ENCODE measurements at regions not wholly inside any gene's neighbourhood (a gene's known extent, or its start where the extent isn't known, plus 50 kb on each side); places are given as distances from the start of the nearest gene placed in this dataset.
"Not testable (repeated sequence)": the region's sequence is repeated elsewhere in the genome, so short reads cannot be mapped to it uniquely, and the experiment has no call there.

- DNase-seq, result no peak
Observed at GRCh38 chr6:84862843-84863242, 98.4 kb upstream of the TBX18 start.

DNA sequence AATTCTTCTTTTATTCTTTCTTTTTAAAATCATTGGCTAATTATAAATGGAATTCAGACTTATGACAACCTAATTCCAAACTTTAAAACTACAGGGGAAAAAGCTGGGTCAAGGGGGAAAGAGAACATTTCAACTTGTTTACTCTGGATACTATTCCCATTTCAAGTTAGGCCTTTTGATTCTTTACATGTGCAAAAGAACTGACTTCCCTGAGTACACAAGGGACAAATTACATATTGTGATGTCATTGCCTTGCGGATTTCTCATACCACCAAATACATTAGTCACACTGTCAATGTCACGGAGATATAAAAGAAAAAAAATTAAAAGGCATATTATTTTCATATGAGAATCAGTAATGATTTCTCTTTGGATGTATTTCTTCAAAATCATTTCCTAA, 96.5 kb upstream of the TBX18 start:
- no peak for DNase-seq

GRCh38 chr6:84860509-84860908, 96.1 kb upstream of the TBX18 start:
- no peak for DNase-seq

GRCh38 chr6:84854811-84855400, 90.5 kb upstream of the TBX18 start:
- DNase-seq, result no peak

- DNase-seq, result no peak
Observed at GRCh38 chr6:84853901-84854300, 89.5 kb upstream of the TBX18 start.

DNA sequence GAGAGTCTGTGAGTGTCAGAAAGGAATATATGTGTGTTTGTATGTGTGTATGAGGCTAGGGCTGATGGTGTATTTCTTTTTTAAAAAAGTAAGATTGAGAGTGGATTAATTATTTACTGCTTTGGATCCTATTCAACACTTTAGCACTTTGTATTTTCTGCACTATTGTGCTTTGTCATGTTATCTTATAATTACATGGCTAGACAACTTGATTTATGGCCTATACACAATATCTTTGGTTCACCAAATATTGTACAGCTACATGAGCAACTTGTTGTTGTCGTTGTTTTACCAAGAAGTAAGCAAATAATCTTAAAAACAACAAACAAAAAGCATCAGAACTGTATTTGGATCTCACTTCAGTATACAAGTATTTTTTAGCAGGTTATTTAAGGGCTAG, 84.6 kb upstream of the TBX18 start:
- no peak for DNase-seq

DNA sequence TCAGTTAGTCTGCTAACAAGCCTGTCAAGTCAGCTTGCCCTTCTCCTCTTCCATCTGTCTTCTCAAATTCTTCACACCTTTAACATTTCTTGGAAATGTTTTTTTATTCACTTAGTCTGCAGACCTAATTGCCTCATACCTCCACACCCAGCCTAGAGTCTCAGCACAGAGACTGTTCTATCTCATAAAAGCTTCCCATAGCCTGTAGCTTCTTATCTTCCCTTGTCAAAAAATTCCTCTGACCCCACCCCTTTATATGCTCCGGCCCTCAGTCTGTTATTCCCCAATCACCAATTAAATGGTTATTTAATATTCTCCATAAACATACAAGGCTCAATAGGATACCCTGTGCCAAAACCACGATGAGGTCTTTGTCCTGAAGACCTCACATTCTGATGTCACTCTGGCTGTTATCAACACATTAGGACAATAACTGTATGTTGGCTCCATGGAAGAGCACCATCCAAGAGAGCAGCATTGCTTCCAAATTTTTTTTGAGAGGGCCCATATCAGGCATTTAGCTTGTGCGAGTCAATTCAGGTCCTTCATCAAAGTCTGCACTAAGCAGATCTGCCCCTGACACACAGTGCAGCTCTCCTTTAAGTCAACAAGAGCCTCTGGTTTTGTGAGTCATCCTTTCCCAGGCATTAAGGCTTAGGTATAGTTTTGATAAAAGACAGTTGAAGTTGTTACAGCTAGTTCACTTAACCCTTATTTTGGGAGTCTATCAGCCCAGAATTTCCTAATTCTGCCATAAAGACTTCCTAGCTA, 83.2 kb upstream of the TBX18 start:
- no peak for DNase-seq

DNA sequence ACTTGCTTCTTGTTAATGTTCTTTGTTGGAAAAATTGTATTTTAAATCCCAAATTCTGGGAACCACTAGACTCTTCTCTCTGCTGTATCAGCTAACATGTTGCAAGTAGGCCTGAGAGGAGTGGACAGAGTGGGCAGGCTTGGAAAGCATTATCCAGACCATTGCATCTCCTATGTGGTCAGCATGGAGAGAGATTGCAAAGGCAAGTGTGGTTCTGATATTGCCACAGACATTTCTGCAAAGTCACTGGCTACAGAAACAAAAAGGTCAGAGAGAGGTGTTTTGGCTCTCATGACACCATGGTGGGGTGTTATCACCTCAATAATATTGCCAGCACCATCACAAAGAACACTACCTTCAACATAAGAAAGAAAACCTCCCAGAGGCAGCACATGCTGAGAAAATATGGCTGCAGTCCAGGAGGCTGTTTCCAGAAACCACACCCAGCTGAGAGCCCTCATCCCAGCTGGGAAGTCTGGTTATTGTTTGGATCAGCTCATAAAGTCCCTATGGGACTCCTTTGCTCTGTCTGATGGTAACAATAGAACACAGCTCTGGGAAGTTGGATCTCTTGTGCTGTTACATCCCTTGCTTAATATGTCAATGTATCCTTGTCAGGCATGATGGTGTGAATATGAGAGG, 78.2 kb upstream of the TBX18 start:
- DNase-seq, result no peak

- DNase-seq, result not testable (repeated sequence)
Observed at GRCh38 chr6:84837068-84837866, 72.9 kb upstream of the TBX18 start.

GRCh38 chr6:84836366-84836765, 72.0 kb upstream of the TBX18 start:
- no peak for DNase-seq

- DNase-seq, result no peak
Observed at GRCh38 chr6:84835340-84835739, 70.9 kb upstream of the TBX18 start.

- DNase-seq, result not testable (repeated sequence)
Observed at GRCh38 chr6:84831924-84832323, 67.5 kb upstream of the TBX18 start.

GRCh38 chr6:84825461-84825860, 61.1 kb upstream of the TBX18 start:
- DNase-seq, result no peak

GRCh38 chr6:84821314-84821713, 56.9 kb upstream of the TBX18 start:
- not testable (repeated sequence) for DNase-seq

DNA sequence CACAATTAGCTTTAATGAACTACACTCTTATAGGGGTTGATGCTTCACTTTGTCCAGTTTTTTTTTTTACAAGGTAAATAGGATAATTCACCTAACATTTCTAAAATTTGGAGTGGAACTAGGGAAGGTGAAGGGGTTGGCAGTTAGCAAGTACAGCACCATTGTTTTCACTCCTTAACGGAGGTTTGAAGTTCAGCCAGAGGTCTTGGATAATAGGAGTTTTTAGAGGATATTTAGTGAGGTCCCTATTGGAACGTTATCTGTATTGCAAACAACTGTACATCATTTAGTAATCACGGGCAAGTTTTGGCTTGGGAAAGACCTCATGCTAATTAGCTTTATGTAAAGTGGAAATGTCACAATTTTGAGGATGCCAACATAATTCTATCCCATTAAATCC, 52.3 kb upstream of the TBX18 start:
- no peak for DNase-seq

DNA sequence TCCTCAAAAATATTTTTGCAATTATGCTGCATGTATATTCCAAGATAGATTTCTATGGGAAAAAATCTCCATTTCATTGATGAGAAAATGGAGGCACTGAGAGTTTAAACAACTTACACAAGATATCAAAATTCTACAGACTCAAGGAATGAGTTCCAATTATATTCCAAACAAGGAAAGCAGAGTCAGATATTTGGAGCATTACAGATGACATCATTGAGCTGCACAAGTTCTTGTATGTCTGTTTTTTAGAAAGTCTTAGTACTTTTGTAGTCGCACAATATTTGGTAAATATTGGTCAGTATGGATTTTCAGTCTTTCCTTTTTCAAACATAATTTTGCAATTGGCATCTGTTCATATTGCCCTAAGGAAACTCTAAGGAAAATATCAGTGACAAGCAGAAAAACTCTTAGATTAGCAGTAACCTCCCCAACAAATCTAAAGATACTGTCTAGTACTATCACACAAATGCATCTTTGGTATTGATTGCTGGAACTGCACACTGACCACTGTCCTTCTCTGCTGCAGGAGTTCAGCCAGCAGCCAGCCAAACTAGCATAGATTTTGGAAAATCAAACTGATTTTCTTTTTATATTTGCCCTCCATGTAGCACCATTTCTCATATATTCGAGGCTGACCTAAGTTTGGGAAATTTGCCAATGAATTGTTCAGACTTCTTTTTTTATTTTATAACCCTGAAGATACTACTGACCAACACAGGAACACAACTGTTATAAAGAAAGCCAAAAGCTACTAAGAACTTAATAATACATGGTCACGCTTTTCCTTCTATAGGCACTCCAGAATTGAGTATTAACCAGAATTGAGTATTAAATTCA, 51.7 kb upstream of the TBX18 start:
- no peak for DNase-seq
